ENCODE measurements at regions not wholly inside any gene's neighbourhood (a gene's known extent, or its start where the extent isn't known, plus 50 kb on each side); places are given as distances from the start of the nearest gene placed in this dataset.

DNA sequence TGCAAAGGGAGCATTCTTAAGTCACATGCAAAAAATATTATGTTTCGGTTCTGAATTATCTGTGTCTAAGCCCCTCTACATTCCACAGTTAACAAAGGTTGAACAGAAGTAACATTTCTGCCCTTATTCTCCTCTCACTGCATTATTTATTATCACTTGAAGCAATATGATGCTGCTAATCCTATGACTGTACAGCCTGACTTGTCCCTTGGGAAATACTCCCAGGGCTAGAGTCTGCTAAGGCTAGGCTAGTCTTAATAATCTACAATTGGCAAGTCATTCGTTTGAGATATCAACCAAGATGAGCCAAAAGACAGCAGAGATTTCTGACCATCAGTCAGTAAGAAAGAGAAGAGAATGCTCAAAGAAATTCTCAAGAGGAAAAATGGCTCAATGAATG lies 226.9 kb upstream of the HCCS start:
- TF ChIP-seq MAFK (IDR thresholded peaks at IDR 0.05; ENCODE audit: low read depth, low read length), result no peak
- TF ChIP-seq, protein P1, sequence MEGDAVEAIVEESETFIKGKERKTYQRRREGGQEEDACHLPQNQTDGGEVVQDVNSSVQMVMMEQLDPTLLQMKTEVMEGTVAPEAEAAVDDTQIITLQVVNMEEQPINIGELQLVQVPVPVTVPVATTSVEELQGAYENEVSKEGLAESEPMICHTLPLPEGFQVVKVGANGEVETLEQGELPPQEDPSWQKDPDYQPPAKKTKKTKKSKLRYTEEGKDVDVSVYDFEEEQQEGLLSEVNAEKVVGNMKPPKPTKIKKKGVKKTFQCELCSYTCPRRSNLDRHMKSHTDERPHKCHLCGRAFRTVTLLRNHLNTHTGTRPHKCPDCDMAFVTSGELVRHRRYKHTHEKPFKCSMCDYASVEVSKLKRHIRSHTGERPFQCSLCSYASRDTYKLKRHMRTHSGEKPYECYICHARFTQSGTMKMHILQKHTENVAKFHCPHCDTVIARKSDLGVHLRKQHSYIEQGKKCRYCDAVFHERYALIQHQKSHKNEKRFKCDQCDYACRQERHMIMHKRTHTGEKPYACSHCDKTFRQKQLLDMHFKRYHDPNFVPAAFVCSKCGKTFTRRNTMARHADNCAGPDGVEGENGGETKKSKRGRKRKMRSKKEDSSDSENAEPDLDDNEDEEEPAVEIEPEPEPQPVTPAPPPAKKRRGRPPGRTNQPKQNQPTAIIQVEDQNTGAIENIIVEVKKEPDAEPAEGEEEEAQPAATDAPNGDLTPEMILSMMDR (IDR thresholded peaks at IDR 0.05; ENCODE audit: control extremely low read depth in 1 of 3, insufficient read depth in 1 of 3, low read depth in 1 of 3, low read length in 3 of 3), result no peak
- TF ChIP-seq EZH2 (IDR thresholded peaks at IDR 0.05; ENCODE audit: low read depth, low read length, severe bottlenecking), result no peak
